ENCODE measurements at regions not wholly inside any gene's neighbourhood (a gene's known extent, or its start where the extent isn't known, plus 50 kb on each side); places are given as distances from the start of the nearest gene placed in this dataset.

DNA sequence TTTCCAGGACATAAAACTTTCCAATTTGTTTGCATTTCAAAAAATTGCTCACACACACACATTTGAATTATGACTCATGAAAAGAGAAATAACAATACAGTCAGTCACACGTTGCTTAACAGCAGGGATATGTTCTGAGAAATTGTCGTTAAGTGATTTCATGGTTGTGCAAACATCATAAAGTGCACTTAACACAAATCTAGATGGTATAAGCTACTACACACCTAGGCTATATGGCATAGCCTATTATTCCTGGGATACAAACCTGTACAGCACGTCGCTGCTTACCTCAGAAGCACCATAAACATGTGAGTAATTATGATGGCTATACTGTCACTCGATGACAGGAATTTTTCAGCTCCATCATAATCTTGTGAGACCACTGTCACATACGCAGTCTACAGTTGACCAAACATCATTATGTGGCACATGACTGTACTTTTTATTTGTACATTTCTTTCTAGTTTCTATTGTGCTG is 378.2 kb downstream of the ACTL7B start (continued):
- TF ChIP-seq, protein P1, sequence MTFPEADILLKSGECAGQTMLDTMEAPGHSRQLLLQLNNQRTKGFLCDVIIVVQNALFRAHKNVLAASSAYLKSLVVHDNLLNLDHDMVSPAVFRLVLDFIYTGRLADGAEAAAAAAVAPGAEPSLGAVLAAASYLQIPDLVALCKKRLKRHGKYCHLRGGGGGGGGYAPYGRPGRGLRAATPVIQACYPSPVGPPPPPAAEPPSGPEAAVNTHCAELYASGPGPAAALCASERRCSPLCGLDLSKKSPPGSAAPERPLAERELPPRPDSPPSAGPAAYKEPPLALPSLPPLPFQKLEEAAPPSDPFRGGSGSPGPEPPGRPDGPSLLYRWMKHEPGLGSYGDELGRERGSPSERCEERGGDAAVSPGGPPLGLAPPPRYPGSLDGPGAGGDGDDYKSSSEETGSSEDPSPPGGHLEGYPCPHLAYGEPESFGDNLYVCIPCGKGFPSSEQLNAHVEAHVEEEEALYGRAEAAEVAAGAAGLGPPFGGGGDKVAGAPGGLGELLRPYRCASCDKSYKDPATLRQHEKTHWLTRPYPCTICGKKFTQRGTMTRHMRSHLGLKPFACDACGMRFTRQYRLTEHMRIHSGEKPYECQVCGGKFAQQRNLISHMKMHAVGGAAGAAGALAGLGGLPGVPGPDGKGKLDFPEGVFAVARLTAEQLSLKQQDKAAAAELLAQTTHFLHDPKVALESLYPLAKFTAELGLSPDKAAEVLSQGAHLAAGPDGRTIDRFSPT (tag by site-specific recombination; IDR thresholded peaks at IDR 0.05) = peak; percentile 97
- TF ChIP-seq GLI4 (tag by site-specific recombination; IDR thresholded peaks at IDR 0.05) (no peak), ZNF146 (tag by site-specific recombination; IDR thresholded peaks at IDR 0.05) (peak; percentile 34; the same call in 1 of the 2 replicates), ZNF324 (tag by site-specific recombination; IDR thresholded peaks at IDR 0.05) (0 out of 2 replicates have a peak, but pooled peaks have one; percentile 44), ZNF19 (tag by site-specific recombination; IDR thresholded peaks at IDR 0.05; ENCODE audit: low read depth) (no peak), ZNF561 (tag by site-specific recombination; IDR thresholded peaks at IDR 0.05; ENCODE audit: borderline replicate concordance) (no peak), BCL11A (tag by site-specific recombination; IDR thresholded peaks at IDR 0.05; ENCODE audit: low read depth) (peak; percentile 90), ZNF544 (tag by site-specific recombination; IDR thresholded peaks at IDR 0.05) (no peak), ZNF548 (tag by site-specific recombination; IDR thresholded peaks at IDR 0.05) (no peak), ZNF211 (tag by site-specific recombination; IDR thresholded peaks at IDR 0.05; ENCODE audit: low read depth) (no peak), ZNF214 (tag by site-specific recombination; IDR thresholded peaks at IDR 0.05; ENCODE audit: borderline replicate concordance) (no peak), ZNF621 (tag by site-specific recombination; IDR thresholded peaks at IDR 0.05) (no peak), ZNF843 (tag by site-specific recombination; IDR thresholded peaks at IDR 0.05) (peak; percentile 75), GLIS1 (tag by site-specific recombination; IDR thresholded peaks at IDR 0.05) (0 out of 2 replicates have a peak, but pooled peaks have one; percentile 7), ZNF2 (tag by site-specific recombination; IDR thresholded peaks at IDR 0.05) (peak; percentile 61), FEZF1 (tag by site-specific recombination; IDR thresholded peaks at IDR 0.05) (peak; percentile 80), ZEB2 (tag by site-specific recombination; IDR thresholded peaks at IDR 0.05) (peak; percentile 93), ZBTB17 (tag by site-specific recombination; IDR thresholded peaks at IDR 0.05) (0 out of 2 replicates have a peak, but pooled peaks have one; percentile 45), ZNF10 (tag by site-specific recombination; IDR thresholded peaks at IDR 0.05) (no peak), GFI1B (tag by site-specific recombination; IDR thresholded peaks at IDR 0.05) (peak; percentile 71), ZNF175 (tag by site-specific recombination; IDR thresholded peaks at IDR 0.05) (no peak)
- TF ChIP-seq, protein P2, sequence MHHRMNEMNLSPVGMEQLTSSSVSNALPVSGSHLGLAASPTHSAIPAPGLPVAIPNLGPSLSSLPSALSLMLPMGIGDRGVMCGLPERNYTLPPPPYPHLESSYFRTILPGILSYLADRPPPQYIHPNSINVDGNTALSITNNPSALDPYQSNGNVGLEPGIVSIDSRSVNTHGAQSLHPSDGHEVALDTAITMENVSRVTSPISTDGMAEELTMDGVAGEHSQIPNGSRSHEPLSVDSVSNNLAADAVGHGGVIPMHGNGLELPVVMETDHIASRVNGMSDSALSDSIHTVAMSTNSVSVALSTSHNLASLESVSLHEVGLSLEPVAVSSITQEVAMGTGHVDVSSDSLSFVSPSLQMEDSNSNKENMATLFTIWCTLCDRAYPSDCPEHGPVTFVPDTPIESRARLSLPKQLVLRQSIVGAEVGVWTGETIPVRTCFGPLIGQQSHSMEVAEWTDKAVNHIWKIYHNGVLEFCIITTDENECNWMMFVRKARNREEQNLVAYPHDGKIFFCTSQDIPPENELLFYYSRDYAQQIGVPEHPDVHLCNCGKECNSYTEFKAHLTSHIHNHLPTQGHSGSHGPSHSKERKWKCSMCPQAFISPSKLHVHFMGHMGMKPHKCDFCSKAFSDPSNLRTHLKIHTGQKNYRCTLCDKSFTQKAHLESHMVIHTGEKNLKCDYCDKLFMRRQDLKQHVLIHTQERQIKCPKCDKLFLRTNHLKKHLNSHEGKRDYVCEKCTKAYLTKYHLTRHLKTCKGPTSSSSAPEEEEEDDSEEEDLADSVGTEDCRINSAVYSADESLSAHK (tag by site-specific recombination; IDR thresholded peaks at IDR 0.05) = 0 out of 2 replicates have a peak, but pooled peaks have one; percentile 29

DNA sequence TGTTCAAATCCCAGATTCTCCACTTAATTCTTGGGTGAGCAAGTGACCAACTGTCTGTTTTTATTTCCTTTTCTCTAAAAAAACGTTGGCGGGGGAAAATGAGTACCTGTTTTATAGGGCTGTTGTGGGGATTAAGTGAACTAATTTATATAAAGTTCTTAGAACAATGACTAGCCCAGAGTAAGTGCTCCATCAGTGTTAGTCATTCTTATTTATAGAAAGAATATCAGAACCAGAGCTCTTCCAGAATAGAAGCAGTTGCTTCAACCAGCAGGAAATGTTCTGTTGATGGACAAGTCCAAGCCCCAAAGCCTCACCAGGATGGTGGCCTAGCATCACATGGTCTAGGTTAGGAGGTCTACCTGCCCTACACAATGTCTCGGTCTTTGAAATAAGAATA is 379.2 kb downstream of the ACTL7B start:
- ChIA-PET CTCF (no interaction called here), POLR2A (no interaction called here)
- TF ChIP-seq MYNN (tag by site-specific recombination; IDR thresholded peaks at IDR 0.05; ENCODE audit: borderline replicate concordance) (peak; percentile 82), OSR2 (tag by site-specific recombination; IDR thresholded peaks at IDR 0.05) (no peak), ZNF791 (tag by site-specific recombination; IDR thresholded peaks at IDR 0.05) (no peak), ZNF837 (tag by site-specific recombination; IDR thresholded peaks at IDR 0.05) (no peak), ZBTB8A (tag by site-specific recombination; IDR thresholded peaks at IDR 0.05) (no peak), ZFP41 (tag by site-specific recombination; IDR thresholded peaks at IDR 0.05; ENCODE audit: borderline replicate concordance) (no peak), TCF7L2 (IDR thresholded peaks at IDR 0.05; ENCODE audit: borderline replicate concordance, low read depth, low read length) (no peak), ZNF629 (tag by site-specific recombination; IDR thresholded peaks at IDR 0.05) (0 out of 2 replicates have a peak, but pooled peaks have one; percentile 21), ZNF404 (tag by site-specific recombination; IDR thresholded peaks at IDR 0.05) (no peak)
- TF ChIP-seq, protein P3, sequence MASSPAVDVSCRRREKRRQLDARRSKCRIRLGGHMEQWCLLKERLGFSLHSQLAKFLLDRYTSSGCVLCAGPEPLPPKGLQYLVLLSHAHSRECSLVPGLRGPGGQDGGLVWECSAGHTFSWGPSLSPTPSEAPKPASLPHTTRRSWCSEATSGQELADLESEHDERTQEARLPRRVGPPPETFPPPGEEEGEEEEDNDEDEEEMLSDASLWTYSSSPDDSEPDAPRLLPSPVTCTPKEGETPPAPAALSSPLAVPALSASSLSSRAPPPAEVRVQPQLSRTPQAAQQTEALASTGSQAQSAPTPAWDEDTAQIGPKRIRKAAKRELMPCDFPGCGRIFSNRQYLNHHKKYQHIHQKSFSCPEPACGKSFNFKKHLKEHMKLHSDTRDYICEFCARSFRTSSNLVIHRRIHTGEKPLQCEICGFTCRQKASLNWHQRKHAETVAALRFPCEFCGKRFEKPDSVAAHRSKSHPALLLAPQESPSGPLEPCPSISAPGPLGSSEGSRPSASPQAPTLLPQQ (tag by site-specific recombination; IDR thresholded peaks at IDR 0.05) = no peak
- TF ChIP-seq, protein P4, sequence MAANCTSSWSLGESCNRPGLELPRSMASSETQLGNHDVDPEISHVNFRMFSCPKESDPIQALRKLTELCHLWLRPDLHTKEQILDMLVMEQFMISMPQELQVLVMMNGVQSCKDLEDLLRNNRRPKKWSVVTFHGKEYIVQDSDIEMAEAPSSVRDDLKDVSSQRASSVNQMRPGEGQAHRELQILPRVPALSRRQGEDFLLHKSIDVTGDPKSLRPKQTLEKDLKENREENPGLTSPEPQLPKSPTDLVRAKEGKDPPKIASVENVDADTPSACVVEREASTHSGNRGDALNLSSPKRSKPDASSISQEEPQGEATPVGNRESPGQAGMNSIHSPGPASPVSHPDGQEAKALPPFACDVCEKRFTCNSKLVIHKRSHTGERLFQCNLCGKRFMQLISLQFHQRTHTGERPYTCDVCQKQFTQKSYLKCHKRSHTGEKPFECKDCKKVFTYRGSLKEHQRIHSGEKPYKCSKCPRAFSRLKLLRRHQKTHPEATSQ (tag by site-specific recombination; IDR thresholded peaks at IDR 0.05) = no peak
- H3K4me1 ChIP-seq (ENCODE audit: control insufficient read depth, insufficient read depth, low read length) = peaks cover 20% of the 10 kb centered on the region
- no peak overlapping the region for H3K27ac ChIP-seq (ENCODE audit: extremely low read depth, low read depth, low read length)
- no peaks in the 10 kb centered on the region for H3K36me3 ChIP-seq (ENCODE audit: control insufficient read depth in 2 of 2, insufficient read depth in 1 of 2, low read length in 2 of 2)
- no peak overlapping the region for H3K4me3 ChIP-seq (ENCODE audit: low read depth, low read length)
- no peaks in the 10 kb centered on the region for H3K9me3 ChIP-seq (ENCODE audit: control insufficient read depth, insufficient read depth, low read depth, low read length)
